GM19023 (cell line): ENCODE measurements at regions not wholly inside any gene's neighbourhood (a gene's known extent, or its start where the extent isn't known, plus 50 kb on each side); places are given as distances from the start of the nearest gene placed in this dataset.
A peak's percentile ranks its signal among the peaks of the same experiment; 100 is the strongest.
"Not testable (repeated sequence)": the region's sequence is repeated elsewhere in the genome, so short reads cannot be mapped to it uniquely, and the experiment has no call there.

Experiments
- ATAC-seq: cut with Tn5 transposase; IDR thresholded peaks from one replicate; pipeline ENCODE4 v1.9.1; 2021; ENCODE audit warnings: mild to moderate bottlenecking, moderate library complexity; ENCODE audit not compliant: unreplicated experiment

GRCh38 chr6:51299621-51300380, 481.1 kb downstream of the TFAP2B start:
- no peak for ATAC-seq

- no peak for ATAC-seq
These were observed 481.8 kb downstream of the TFAP2B start for GRCh38 chr6:51300510-51300909.

- peak; percentile 69 for ATAC-seq
These were observed 483.3 kb downstream of the TFAP2B start for GRCh38 chr6:51301962-51302361.

- ATAC-seq: no peak
These were observed 483.8 kb downstream of the TFAP2B start for GRCh38 chr6:51302431-51302830.

GRCh38 chr6:51303338-51303737, 484.7 kb downstream of the TFAP2B start:
- ATAC-seq: no peak

- no peak for ATAC-seq
These were observed 496.3 kb downstream of the TFAP2B start for GRCh38 chr6:51314965-51315364.

GRCh38 chr6:51318674-51319073, 500.0 kb downstream of the TFAP2B start:
- no peak for ATAC-seq

- ATAC-seq: not testable (repeated sequence)
These were observed 502.8 kb downstream of the TFAP2B start for GRCh38 chr6:51321477-51321876.

GRCh38 chr6:51322505-51322904, 503.8 kb downstream of the TFAP2B start:
- ATAC-seq: no peak

GRCh38 chr6:51323056-51323455, 504.4 kb downstream of the TFAP2B start:
- ATAC-seq: no peak

GRCh38 chr6:51330971-51331370, 512.3 kb downstream of the TFAP2B start:
- ATAC-seq: no peak

- ATAC-seq: no peak
These were observed 516.9 kb downstream of the TFAP2B start for GRCh38 chr6:51335543-51335942.

GRCh38 chr6:51336185-51336584, 517.5 kb downstream of the TFAP2B start:
- no peak for ATAC-seq

GRCh38 chr6:51337277-51337676, 518.6 kb downstream of the TFAP2B start:
- no peak for ATAC-seq

GRCh38 chr6:51339108-51339507, 520.4 kb downstream of the TFAP2B start:
- ATAC-seq: no peak

- no peak for ATAC-seq
These were observed 521.1 kb downstream of the TFAP2B start for GRCh38 chr6:51339728-51340127.

- ATAC-seq: no peak
These were observed 523.7 kb downstream of the TFAP2B start for GRCh38 chr6:51342393-51342792.

- no peak for ATAC-seq
These were observed 531.2 kb downstream of the TFAP2B start for GRCh38 chr6:51349857-51350256.

GRCh38 chr6:51350308-51350904, 531.7 kb downstream of the TFAP2B start:
- no peak for ATAC-seq

- no peak for ATAC-seq
These were observed 533.9 kb downstream of the TFAP2B start for GRCh38 chr6:51352506-51353029.

- ATAC-seq: no peak
These were observed 541.6 kb downstream of the TFAP2B start for GRCh38 chr6:51360287-51360686.

- no peak for ATAC-seq
These were observed 546.9 kb downstream of the TFAP2B start for GRCh38 chr6:51365566-51365965.
